Gastrocnemius medialis (tissue), 4 donors: ENCODE measurements at regions not wholly inside any gene's neighbourhood (a gene's known extent, or its start where the extent isn't known, plus 50 kb on each side); places are given as distances from the start of the nearest gene placed in this dataset.

Experiments
- CTCF ChIP-seq, 5 experiments: fragments of 450-650 bp in 3 of 5; fragments of 200-600 bp in 2 of 5; sonication (generic) in 2 of 5; IDR thresholded peaks in 4 of 5; conservative IDR thresholded peaks in 1 of 5; 1 replicate in 4 of 5; 2 replicates in 1 of 5; pipeline ENCODE4 v1.5.1; 2016 to 2019; ENCODE audit warnings: antibody characterized with exemption in 5 of 5, mild to moderate bottlenecking in 3 of 5, moderate library complexity in 3 of 5
- POLR2A ChIP-seq, 2 donors: fragments of 450-650 bp; IDR thresholded peaks; one replicate each; pipeline ENCODE4 v1.6.1; 2017; ENCODE audit warnings: antibody characterized with exemption in 2 of 2, mild to moderate bottlenecking in 2 of 2, moderate library complexity in 2 of 2

GRCh38 chr3:25899352-25900101 is 109.6 kb downstream of the OXSM start:
- TF ChIP-seq CTCF (IDR thresholded peaks at IDR 0.05 in 4 of 5, conservative IDR thresholded peaks at IDR 0.05 in 1 of 5): no peak
- no peak for TF ChIP-seq POLR2A (IDR thresholded peaks at IDR 0.05)
